ENCODE measurements at regions not wholly inside any gene's neighbourhood (a gene's known extent, or its start where the extent isn't known, plus 50 kb on each side); places are given as distances from the start of the nearest gene placed in this dataset.

DNA sequence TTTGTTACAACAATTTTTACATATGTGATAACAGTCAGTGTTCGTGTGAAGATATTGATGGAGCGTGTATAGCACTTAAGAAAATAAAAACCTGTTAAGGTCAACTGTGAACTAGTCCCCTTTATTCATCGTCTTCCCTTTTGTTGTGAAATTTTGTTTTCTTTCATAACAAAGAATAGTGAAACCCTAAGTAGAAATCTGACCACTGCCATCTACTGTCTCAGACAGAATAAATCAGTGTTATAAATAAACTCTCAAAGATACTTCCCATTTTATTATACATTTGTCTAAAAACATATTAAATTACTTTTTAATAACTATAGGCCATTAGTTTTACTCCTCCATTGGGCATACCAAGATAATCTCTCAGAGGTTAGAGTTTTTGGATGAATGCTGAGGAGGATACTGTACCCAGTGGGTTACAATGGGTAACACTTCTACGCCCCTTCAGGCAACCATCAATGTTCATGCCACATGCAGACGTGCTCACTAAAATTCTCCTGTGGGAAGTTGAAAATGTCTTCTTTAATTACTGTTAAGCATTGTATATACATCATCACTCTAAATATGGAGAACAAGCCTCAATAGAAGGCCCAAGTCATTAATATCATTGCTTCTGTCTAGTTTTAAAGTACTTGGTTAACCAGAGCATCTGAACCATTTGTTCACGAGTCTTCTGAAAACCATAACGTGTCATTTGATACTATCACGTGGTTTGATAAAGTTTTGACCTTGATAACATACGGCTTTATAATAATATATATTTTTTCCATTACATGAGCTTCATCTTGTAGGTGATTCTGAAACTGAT is 171.2 kb downstream of the TMA16 start:
- DNase-seq (ENCODE audit: low spot score): no peak
- TF ChIP-seq, protein P1, sequence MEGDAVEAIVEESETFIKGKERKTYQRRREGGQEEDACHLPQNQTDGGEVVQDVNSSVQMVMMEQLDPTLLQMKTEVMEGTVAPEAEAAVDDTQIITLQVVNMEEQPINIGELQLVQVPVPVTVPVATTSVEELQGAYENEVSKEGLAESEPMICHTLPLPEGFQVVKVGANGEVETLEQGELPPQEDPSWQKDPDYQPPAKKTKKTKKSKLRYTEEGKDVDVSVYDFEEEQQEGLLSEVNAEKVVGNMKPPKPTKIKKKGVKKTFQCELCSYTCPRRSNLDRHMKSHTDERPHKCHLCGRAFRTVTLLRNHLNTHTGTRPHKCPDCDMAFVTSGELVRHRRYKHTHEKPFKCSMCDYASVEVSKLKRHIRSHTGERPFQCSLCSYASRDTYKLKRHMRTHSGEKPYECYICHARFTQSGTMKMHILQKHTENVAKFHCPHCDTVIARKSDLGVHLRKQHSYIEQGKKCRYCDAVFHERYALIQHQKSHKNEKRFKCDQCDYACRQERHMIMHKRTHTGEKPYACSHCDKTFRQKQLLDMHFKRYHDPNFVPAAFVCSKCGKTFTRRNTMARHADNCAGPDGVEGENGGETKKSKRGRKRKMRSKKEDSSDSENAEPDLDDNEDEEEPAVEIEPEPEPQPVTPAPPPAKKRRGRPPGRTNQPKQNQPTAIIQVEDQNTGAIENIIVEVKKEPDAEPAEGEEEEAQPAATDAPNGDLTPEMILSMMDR (IDR thresholded peaks at IDR 0.05; ENCODE audit: extremely low read depth, missing control alignments): no peak

DNA sequence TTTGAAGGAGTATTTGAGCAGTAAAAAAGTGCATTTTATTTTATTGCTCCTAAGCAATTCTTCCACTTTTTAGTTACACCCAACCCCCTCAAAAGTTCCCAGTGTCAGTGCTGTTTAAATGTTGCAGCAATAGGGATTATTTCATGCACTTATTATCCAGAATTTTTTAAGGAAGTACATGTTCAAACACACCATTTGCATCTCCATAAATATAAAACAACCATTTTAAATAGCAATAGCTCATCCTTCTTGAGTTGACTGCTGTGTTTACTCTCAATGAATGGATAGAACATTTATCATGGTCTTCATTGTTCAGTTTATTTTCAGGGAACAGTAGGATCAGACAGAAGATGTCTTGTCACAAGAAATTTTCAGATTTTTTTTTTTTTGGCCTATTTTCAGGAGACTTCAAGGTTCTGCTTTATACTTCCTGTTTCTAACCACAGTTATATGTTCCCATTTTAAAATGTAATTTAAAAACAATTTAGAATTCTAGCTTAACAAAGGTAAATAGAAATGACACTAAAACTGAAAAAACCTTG is 171.9 kb downstream of the TMA16 start:
- TF ChIP-seq, protein P1 (IDR thresholded peaks at IDR 0.05; ENCODE audit: extremely low read depth, missing control alignments): no peak
- no peak for DNase-seq (ENCODE audit: low spot score)

DNA sequence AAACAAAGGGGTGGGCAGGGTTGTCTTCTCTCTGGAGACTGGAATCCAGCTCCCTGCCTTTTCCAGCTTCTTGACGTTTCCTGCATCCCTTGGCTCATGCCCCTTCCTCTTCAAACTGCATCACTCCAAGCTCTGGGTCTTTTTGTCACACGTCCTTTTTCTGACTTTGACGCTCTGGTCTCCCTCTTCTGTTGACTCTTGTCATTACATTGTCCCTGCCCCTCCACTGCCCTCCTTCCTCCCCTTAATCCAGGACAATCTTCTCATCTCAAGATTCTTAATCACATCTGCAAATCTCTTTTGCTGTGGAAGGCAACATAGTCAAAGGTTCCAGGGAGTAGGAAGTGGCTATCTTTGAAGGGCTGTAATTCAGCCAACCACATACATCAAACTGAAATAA is 178.3 kb downstream of the TMA16 start:
- TF ChIP-seq, protein P1 (IDR thresholded peaks at IDR 0.05; ENCODE audit: extremely low read depth, missing control alignments): no peak

DNA sequence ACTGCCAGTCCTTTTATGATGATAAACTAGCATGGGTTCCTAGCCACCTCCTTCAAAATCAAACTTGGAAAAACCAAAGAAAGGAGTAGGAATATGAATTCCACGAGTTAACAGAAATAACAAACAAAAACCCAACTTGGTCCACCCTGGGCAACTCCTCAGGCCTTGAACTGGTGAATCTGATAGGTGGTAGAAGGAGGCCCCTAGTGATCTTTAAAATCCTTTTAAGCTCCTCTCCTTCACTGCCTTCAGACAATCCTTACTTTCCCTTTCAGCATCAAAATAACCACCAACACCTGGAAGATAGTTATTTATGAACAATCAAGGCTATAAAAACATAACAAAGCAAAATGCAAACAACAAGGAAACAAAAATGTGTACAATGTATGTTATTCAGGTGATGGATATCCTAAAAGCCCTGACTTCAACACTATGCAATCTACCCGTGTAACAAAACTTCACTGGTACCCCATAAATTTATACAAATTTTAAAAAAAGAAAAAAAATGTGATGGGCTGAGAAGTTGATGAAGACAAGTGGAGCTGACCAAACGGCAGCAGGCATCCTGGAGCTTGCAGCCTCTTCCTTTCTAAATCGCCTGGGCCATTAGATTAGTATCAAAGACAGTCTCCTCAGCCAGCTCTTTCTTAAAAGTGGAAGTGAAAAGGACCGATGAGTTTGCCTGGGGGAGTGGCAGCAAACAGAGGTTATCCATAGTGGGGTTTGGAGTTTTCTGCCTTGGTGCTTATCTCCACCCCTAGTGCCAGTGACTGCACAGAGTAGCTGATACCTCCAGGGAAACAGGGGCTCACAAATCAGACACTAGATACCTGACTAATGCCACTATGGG is 179.6 kb downstream of the TMA16 start:
- DNase-seq (ENCODE audit: low spot score): peak; percentile 11
- TF ChIP-seq, protein P1 (IDR thresholded peaks at IDR 0.05; ENCODE audit: extremely low read depth, missing control alignments): no peak

More for the DNA sequence above, 178.3 kb downstream of the TMA16 start:
- DNase-seq (ENCODE audit: low spot score): no peak

DNA sequence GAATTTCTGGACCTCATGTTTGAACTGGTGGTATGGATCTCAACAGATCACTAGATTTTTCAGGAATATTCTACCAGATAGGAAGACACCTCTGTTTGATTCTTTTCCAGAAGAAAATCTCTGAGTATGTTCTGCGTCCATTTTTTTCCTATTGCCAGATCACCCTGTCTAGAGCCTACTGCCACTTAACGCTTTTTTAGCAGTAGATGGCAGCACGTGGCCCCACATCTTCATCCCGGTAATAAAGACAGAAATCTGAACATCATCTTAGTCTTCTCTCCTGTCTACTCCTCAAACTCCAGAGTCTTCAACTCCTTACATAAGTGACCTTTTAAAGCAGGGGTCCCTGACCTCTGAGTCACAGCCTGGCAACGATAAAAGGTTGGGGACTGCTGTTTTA is 184.7 kb downstream of the TMA16 start:
- DNase-seq (ENCODE audit: low spot score): peak; percentile 11
- TF ChIP-seq, protein P1 (IDR thresholded peaks at IDR 0.05; ENCODE audit: extremely low read depth, missing control alignments): peak; percentile 45

DNA sequence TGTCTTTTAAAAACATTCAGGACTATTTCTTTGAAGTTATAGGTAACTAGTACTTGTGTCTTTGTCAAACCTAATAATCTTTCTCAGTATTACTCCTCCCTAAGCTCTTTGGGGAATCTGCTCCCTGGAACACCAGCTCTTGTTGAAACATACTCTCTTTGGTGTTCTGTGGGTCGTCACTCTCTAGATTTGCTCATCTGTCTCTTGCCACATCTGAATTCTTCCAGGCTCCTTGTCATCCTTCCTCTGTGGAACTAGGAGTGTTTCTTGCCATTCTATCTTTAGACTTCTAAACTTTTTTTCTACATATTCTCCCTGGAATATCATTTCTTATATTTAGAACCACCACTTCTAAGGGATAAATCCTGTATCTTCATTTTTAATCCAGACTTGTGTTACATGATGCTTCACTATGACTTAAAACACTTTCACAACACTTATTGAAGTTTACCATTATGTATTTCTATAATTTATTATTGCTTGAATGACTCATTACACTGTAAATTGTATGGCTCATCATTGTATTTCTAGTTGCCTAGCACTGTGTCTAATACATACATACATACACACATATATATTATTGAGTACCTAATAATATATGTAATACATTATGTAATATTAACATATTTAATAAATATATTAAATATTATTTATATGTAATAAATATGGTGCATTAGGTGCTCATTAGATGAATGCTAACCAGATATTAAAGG is 186.1 kb downstream of the TMA16 start:
- no peak for DNase-seq (ENCODE audit: low spot score)
- TF ChIP-seq, protein P1 (IDR thresholded peaks at IDR 0.05; ENCODE audit: extremely low read depth, missing control alignments): no peak
